ENCODE measurements at regions not wholly inside any gene's neighbourhood (a gene's known extent, or its start where the extent isn't known, plus 50 kb on each side); places are given as distances from the start of the nearest gene placed in this dataset.
A peak's percentile ranks its signal among the peaks of the same experiment; 100 is the strongest.

- no peak overlapping the region for H3K4me2 ChIP-seq (ENCODE audit: low read length)
- H3K79me2 ChIP-seq, result no peaks in the 10 kb centered on the region
- no peak overlapping the region for H3K4me3 ChIP-seq (ENCODE audit: low read depth, low read length)
- peaks cover 37% of the 10 kb centered on the region for H3K4me1 ChIP-seq
- H3K27ac ChIP-seq, result peak overlapping the region; percentile 80
- TF ChIP-seq CTCF (IDR thresholded peaks at IDR 0.05), result no peak
- no peaks in the 10 kb centered on the region for H3K9me3 ChIP-seq (ENCODE audit: control insufficient read depth, low read length)
- no peaks in the 10 kb centered on the region for H3K36me3 ChIP-seq (ENCODE audit: control insufficient read depth, insufficient read depth, low read length)
- H3K9ac ChIP-seq, result no peak overlapping the region
- no peaks in the 10 kb centered on the region for H3K27me3 ChIP-seq (ENCODE audit: control insufficient read depth, insufficient read depth, low read length)
- H2AFZ ChIP-seq, result no peak overlapping the region
Measured at GRCh38 chr20:40232273-40232672, 456.8 kb downstream of the MAFB start.

- H3K4me1 ChIP-seq, result peaks cover 24% of the 10 kb centered on the region
- no peak overlapping the region for H2AFZ ChIP-seq
- no peak for TF ChIP-seq CTCF (IDR thresholded peaks at IDR 0.05)
- no peaks in the 10 kb centered on the region for H3K79me2 ChIP-seq
- no peaks in the 10 kb centered on the region for H3K9me3 ChIP-seq (ENCODE audit: control insufficient read depth, low read length)
- H3K4me2 ChIP-seq (ENCODE audit: low read length), result no peak overlapping the region
- H3K27me3 ChIP-seq (ENCODE audit: control insufficient read depth, insufficient read depth, low read length), result no peaks in the 10 kb centered on the region
- no peak overlapping the region for H3K9ac ChIP-seq
- no peak overlapping the region for H3K27ac ChIP-seq
- no peaks in the 10 kb centered on the region for H3K36me3 ChIP-seq (ENCODE audit: control insufficient read depth, insufficient read depth, low read length)
- H3K4me3 ChIP-seq (ENCODE audit: low read depth, low read length), result no peak overlapping the region
Measured at GRCh38 chr20:40230486-40230885, 458.6 kb downstream of the MAFB start.

GRCh38 chr20:40225596-40225995 is 463.4 kb downstream of the MAFB start:
- no peaks in the 10 kb centered on the region for H3K9me3 ChIP-seq (ENCODE audit: control insufficient read depth, low read length)
- no peaks in the 10 kb centered on the region for H3K79me2 ChIP-seq
- H3K27me3 ChIP-seq (ENCODE audit: control insufficient read depth, insufficient read depth, low read length), result no peaks in the 10 kb centered on the region
- H3K27ac ChIP-seq, result no peak overlapping the region
- no peak overlapping the region for H2AFZ ChIP-seq
- H3K36me3 ChIP-seq (ENCODE audit: control insufficient read depth, insufficient read depth, low read length), result no peaks in the 10 kb centered on the region
- H3K4me2 ChIP-seq (ENCODE audit: low read length), result no peak overlapping the region
- H3K4me1 ChIP-seq, result peaks cover 4% of the 10 kb centered on the region
- H3K9ac ChIP-seq, result no peak overlapping the region
- TF ChIP-seq CTCF (IDR thresholded peaks at IDR 0.05), result no peak
- H3K4me3 ChIP-seq (ENCODE audit: low read depth, low read length), result no peak overlapping the region

- Histone ChIP-seq H3K4me3 (ENCODE audit: low read depth, low read length) (no peak overlapping the region), H3K9ac (no peak overlapping the region), H3K4me1 (peaks cover 7% of the 10 kb centered on the region), H3K4me2 (ENCODE audit: low read length) (no peak overlapping the region), H3K79me2 (no peaks in the 10 kb centered on the region), H3K36me3 (ENCODE audit: control insufficient read depth, insufficient read depth, low read length) (no peaks in the 10 kb centered on the region), H3K27me3 (ENCODE audit: control insufficient read depth, insufficient read depth, low read length) (no peaks in the 10 kb centered on the region), H3K9me3 (ENCODE audit: control insufficient read depth, low read length) (no peaks in the 10 kb centered on the region), H3K27ac (no peak overlapping the region), H2AFZ (peak overlapping the region; percentile 9)
- TF ChIP-seq CTCF (IDR thresholded peaks at IDR 0.05), result no peak
Measured at GRCh38 chr20:40223810-40224209, 465.2 kb downstream of the MAFB start.

- Histone ChIP-seq H3K27ac (no peak overlapping the region), H3K4me1 (peaks cover 7% of the 10 kb centered on the region), H3K9ac (no peak overlapping the region), H3K9me3 (ENCODE audit: control insufficient read depth, low read length) (no peaks in the 10 kb centered on the region), H3K4me2 (ENCODE audit: low read length) (no peak overlapping the region), H3K27me3 (ENCODE audit: control insufficient read depth, insufficient read depth, low read length) (no peaks in the 10 kb centered on the region), H2AFZ (no peak overlapping the region), H3K4me3 (ENCODE audit: low read depth, low read length) (no peak overlapping the region), H3K36me3 (ENCODE audit: control insufficient read depth, insufficient read depth, low read length) (no peaks in the 10 kb centered on the region), H3K79me2 (no peaks in the 10 kb centered on the region)
- no peak for TF ChIP-seq CTCF (IDR thresholded peaks at IDR 0.05)
Measured at GRCh38 chr20:40218971-40219370, 470.1 kb downstream of the MAFB start.

All from parathyroid adenoma (tissue), 2 donors.